Liver (tissue), 7 donors: ENCODE measurements at regions not wholly inside any gene's neighbourhood (a gene's known extent, or its start where the extent isn't known, plus 50 kb on each side); places are given as distances from the start of the nearest gene placed in this dataset.

Source experiments
- DNase-seq: peaks from one replicate; pipeline ENCODE4 v3.0.0-alpha.2; 2017; ENCODE audit warnings: low spot score
- H3K27ac ChIP-seq, 2 donors: one replicate each; pipeline ENCODE4 v1.7.0; 2013; ENCODE audit warnings: inconsistent platforms in 2 of 2, low read length in 2 of 2, control low read depth in 1 of 2, low read depth in 1 of 2, mild to moderate bottlenecking in 1 of 2
- H3K27me3 ChIP-seq, 4 donors: one replicate each; pipeline versions ENCODE4 v1.6.1 to v1.7.0; 2013; ENCODE audit warnings: low read length in 3 of 4, inconsistent platforms in 1 of 4, mild to moderate bottlenecking in 1 of 4, moderate library complexity in 1 of 4; ENCODE audit not compliant: control insufficient read depth in 4 of 4, insufficient read depth in 4 of 4
- H3K36me3 ChIP-seq, 4 donors: one replicate each; pipeline versions ENCODE4 v1.6.1 to v1.7.0; 2013; ENCODE audit warnings: low read length in 3 of 4, mild to moderate bottlenecking in 3 of 4, low read depth in 1 of 4, moderate library complexity in 1 of 4; ENCODE audit not compliant: control insufficient read depth in 4 of 4, insufficient read depth in 3 of 4
- H3K4me1 ChIP-seq, 4 donors: one replicate each; pipeline versions ENCODE4 v1.6.1 to v1.7.0; 2013; ENCODE audit warnings: low read length in 3 of 4, mild to moderate bottlenecking in 3 of 4, moderate library complexity in 1 of 4; ENCODE audit not compliant: control insufficient read depth in 4 of 4, insufficient read depth in 4 of 4
- H3K4me3 ChIP-seq, 3 donors: one replicate each; pipeline versions ENCODE4 v1.6.1 to v1.7.0; 2013; ENCODE audit warnings: low read length in 3 of 3, control low read depth in 1 of 3, low read depth in 1 of 3, mild to moderate bottlenecking in 1 of 3
- H3K9ac ChIP-seq, 2 donors: one replicate each; pipeline ENCODE4 v1.7.0; 2013; ENCODE audit warnings: low read length in 2 of 2, mild to moderate bottlenecking in 2 of 2, moderate library complexity in 2 of 2, control low read depth in 1 of 2, low read depth in 1 of 2
- H3K9me3 ChIP-seq, 4 donors: one replicate each; pipeline versions ENCODE4 v1.6.1 to v1.7.0; 2013; ENCODE audit warnings: low read length in 3 of 4; ENCODE audit not compliant: control insufficient read depth in 4 of 4
- FOXA1 ChIP-seq: IDR thresholded peaks from 2 replicates; pipeline ENCODE4 v1.6.1; 2016; ENCODE audit warnings: antibody characterized with exemption
- FOXA2 ChIP-seq: IDR thresholded peaks from 2 replicates; pipeline ENCODE4 v1.6.1; 2016; ENCODE audit warnings: antibody characterized with exemption
- GABPA ChIP-seq, 2 donors: IDR thresholded peaks in 1 of 2; conservative IDR thresholded peaks in 1 of 2; 2 replicates each; pipeline ENCODE4 v1.6.1; 2016; ENCODE audit warnings: antibody characterized with exemption in 2 of 2, mild to moderate bottlenecking in 1 of 2, moderate library complexity in 1 of 2
- HNF4G ChIP-seq: IDR thresholded peaks from 2 replicates; pipeline ENCODE4 v1.6.1; 2016; ENCODE audit warnings: antibody characterized with exemption
- MAX ChIP-seq: IDR thresholded peaks from 2 replicates; pipeline ENCODE4 v1.6.1; 2016; ENCODE audit warnings: antibody characterized with exemption
- WGBS: extraction: QIAGEN DNeasy Blood & Tissue Kit; methylation state at CpG from one replicate; pipeline ENCODE4 v1.1.7; 2013; 5-methylcytosine and 5-hydroxymethylcytosine counted together
- donor health status: healthy.
- donor health status: healthy.
- donor health status: healthy.
- donor health status: healthy.

- WGBS: 95% methylated on average over 4 of the region's 4 CpGs
- no peaks in the 10 kb centered on the region for H3K9me3 ChIP-seq
- TF ChIP-seq FOXA2: no peak
- no peak for TF ChIP-seq HNF4G
- no peak for TF ChIP-seq MAX
- TF ChIP-seq FOXA1: no peak
- no peak for TF ChIP-seq GABPA (IDR thresholded peaks at IDR 0.05 in 1 of 2, conservative IDR thresholded peaks at IDR 0.05 in 1 of 2)
- H3K9ac ChIP-seq: no peak overlapping the region
- no peaks in the 10 kb centered on the region for H3K36me3 ChIP-seq
- H3K27ac ChIP-seq: no peak overlapping the region
- H3K4me1 ChIP-seq: peaks cover 0 to 4% (median 2%) of the 10 kb centered on the region in 4 donors
- DNase-seq: no peak
- H3K4me3 ChIP-seq: no peak overlapping the region
- H3K27me3 ChIP-seq: no peaks in the 10 kb centered on the region
These were observed 52.0 kb upstream of the ZNRF2 start for GRCh38 chr7:30232391-30232790.
